ENCODE measurements at regions not wholly inside any gene's neighbourhood (a gene's known extent, or its start where the extent isn't known, plus 50 kb on each side); places are given as distances from the start of the nearest gene placed in this dataset.

DNA sequence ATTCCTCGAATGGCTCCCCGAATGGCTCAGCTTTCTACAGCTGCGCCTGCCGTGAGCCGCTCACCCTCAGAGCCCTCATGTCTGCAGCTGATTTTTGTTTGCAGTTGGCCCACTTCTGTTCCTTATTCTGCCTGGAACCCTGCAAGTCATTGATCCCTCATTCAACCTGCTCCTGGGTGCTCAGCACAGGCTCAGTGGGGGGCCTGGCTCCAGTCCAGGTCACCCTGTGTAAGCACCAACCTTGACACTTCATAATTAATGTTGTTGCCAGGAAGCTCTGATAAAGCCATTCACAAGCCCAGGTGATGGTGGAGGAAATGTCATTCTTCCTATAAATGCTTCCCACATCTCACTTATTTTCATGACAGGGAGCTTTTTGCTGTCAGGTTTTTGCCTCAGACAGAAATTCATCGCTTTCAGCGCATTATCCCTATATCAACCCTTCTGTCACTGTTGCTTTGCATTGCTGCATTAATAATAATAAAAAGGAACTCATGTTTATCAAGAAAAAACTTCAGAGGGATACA, 85.7 kb downstream of the F11 start:
- TF ChIP-seq CBX5 (IDR thresholded peaks at IDR 0.05; ENCODE audit: low read depth, low read length) (no peak), SIX5 (IDR thresholded peaks at IDR 0.05; ENCODE audit: low read depth, low read length) (no peak), POLR2A (IDR thresholded peaks at IDR 0.05; ENCODE audit: control extremely low read depth in 1 of 2, low read depth in 2 of 2, low read length in 2 of 2) (no peak), NANOG (IDR thresholded peaks at IDR 0.05; ENCODE audit: insufficient read depth, low read depth, low read length, poor library complexity, severe bottlenecking) (no peak)
- TF ChIP-seq, protein P1, sequence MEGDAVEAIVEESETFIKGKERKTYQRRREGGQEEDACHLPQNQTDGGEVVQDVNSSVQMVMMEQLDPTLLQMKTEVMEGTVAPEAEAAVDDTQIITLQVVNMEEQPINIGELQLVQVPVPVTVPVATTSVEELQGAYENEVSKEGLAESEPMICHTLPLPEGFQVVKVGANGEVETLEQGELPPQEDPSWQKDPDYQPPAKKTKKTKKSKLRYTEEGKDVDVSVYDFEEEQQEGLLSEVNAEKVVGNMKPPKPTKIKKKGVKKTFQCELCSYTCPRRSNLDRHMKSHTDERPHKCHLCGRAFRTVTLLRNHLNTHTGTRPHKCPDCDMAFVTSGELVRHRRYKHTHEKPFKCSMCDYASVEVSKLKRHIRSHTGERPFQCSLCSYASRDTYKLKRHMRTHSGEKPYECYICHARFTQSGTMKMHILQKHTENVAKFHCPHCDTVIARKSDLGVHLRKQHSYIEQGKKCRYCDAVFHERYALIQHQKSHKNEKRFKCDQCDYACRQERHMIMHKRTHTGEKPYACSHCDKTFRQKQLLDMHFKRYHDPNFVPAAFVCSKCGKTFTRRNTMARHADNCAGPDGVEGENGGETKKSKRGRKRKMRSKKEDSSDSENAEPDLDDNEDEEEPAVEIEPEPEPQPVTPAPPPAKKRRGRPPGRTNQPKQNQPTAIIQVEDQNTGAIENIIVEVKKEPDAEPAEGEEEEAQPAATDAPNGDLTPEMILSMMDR (IDR thresholded peaks at IDR 0.05; ENCODE audit: control extremely low read depth in 1 of 3, insufficient read depth in 1 of 3, low read depth in 1 of 3, low read length in 3 of 3) = no peak
